Inflammatory macrophage (primary cell): ENCODE measurements at regions not wholly inside any gene's neighbourhood (a gene's known extent, or its start where the extent isn't known, plus 50 kb on each side); places are given as distances from the start of the nearest gene placed in this dataset.
A peak's percentile ranks its signal among the peaks of the same experiment; 100 is the strongest.
"Not testable (repeated sequence)": the region's sequence is repeated elsewhere in the genome, so short reads cannot be mapped to it uniquely, and the experiment has no call there.

Experiments
- DNase-seq, 2 donors: peaks; one replicate each; pipeline ENCODE4 v3.0.0-alpha.2; 2020 to 2022

GRCh38 chr13:91017031-91017668 lies 330.3 kb upstream of the MIR17HG start:
- peak; percentile 50 for DNase-seq

GRCh38 chr13:91017669-91018053 lies 329.8 kb upstream of the MIR17HG start:
- peak in 1 of 2 donors; percentile 12 for DNase-seq

GRCh38 chr13:91020461-91021034 lies 326.9 kb upstream of the MIR17HG start:
- DNase-seq, result no peak

- DNase-seq, result no peak
Measured at GRCh38 chr13:91024157-91024792, 323.2 kb upstream of the MIR17HG start.

- no peak for DNase-seq
Measured at GRCh38 chr13:91025442-91025841, 322.0 kb upstream of the MIR17HG start.

GRCh38 chr13:91031508-91031907 lies 316.0 kb upstream of the MIR17HG start:
- no peak for DNase-seq

GRCh38 chr13:91032104-91032503 lies 315.4 kb upstream of the MIR17HG start:
- DNase-seq, result no peak

- no peak for DNase-seq
Measured at GRCh38 chr13:91036886-91037285, 310.6 kb upstream of the MIR17HG start.

- no peak for DNase-seq
Measured at GRCh38 chr13:91042870-91043269, 304.6 kb upstream of the MIR17HG start.

GRCh38 chr13:91045351-91046034 lies 302.0 kb upstream of the MIR17HG start:
- no peak for DNase-seq

- no peak for DNase-seq
Measured at GRCh38 chr13:91046715-91047327, 300.7 kb upstream of the MIR17HG start.

- DNase-seq, result no peak
Measured at GRCh38 chr13:91050970-91051369, 296.5 kb upstream of the MIR17HG start.

GRCh38 chr13:91052876-91053275 lies 294.6 kb upstream of the MIR17HG start:
- no peak for DNase-seq

- no peak for DNase-seq
Measured at GRCh38 chr13:91053318-91054065, 294.0 kb upstream of the MIR17HG start.

- DNase-seq, result no peak
Measured at GRCh38 chr13:91054902-91055301, 292.6 kb upstream of the MIR17HG start.

- no peak for DNase-seq
Measured at GRCh38 chr13:91056746-91057145, 290.7 kb upstream of the MIR17HG start.

GRCh38 chr13:91057507-91057906 lies 290.0 kb upstream of the MIR17HG start:
- DNase-seq, result not testable (repeated sequence)

GRCh38 chr13:91058066-91058465 lies 289.4 kb upstream of the MIR17HG start:
- DNase-seq, result no peak

- DNase-seq, result no peak
Measured at GRCh38 chr13:91058919-91059318, 288.6 kb upstream of the MIR17HG start.

GRCh38 chr13:91066745-91067144 lies 280.7 kb upstream of the MIR17HG start:
- no peak for DNase-seq

- peak; percentile 33 to 57 for DNase-seq
Measured at GRCh38 chr13:91072486-91072885, 275.0 kb upstream of the MIR17HG start.

- DNase-seq, result no peak
Measured at GRCh38 chr13:91074091-91074490, 273.4 kb upstream of the MIR17HG start.
